Effector memory CD4-positive, alpha-beta T cell (primary cell): ENCODE measurements at regions not wholly inside any gene's neighbourhood (a gene's known extent, or its start where the extent isn't known, plus 50 kb on each side); places are given as distances from the start of the nearest gene placed in this dataset.
"Not testable (repeated sequence)": the region's sequence is repeated elsewhere in the genome, so short reads cannot be mapped to it uniquely, and the experiment has no call there.

Experiments used
- DNase-seq, 3 donors: peaks; one replicate each; pipeline ENCODE4 v3.0.0-alpha.2; 2020
- H3K27ac ChIP-seq: 2 replicates; pipeline ENCODE4 v1.7.0; 2013; ENCODE audit warnings: mild to moderate bottlenecking, low read length, moderate library complexity; ENCODE audit not compliant: insufficient read depth, poor library complexity, severe bottlenecking
- H3K27me3 ChIP-seq: replicated peaks from 2 replicates; pipeline ENCODE4 v1.7.0; 2013; ENCODE audit warnings: mild to moderate bottlenecking, low read length; ENCODE audit not compliant: insufficient read depth, control insufficient read depth, poor library complexity, severe bottlenecking
- H3K36me3 ChIP-seq: 2 replicates; pipeline ENCODE4 v1.7.0; 2013; ENCODE audit warnings: mild to moderate bottlenecking, low read length, moderate library complexity; ENCODE audit not compliant: control insufficient read depth, insufficient read depth
- H3K4me1 ChIP-seq: 2 replicates; pipeline ENCODE4 v1.7.0; 2013; ENCODE audit warnings: low read length, mild to moderate bottlenecking; ENCODE audit not compliant: control insufficient read depth, insufficient read depth, poor library complexity, severe bottlenecking
- H3K4me3 ChIP-seq: 2 replicates; pipeline ENCODE4 v1.7.0; 2013; ENCODE audit warnings: low read length, low read depth, mild to moderate bottlenecking; ENCODE audit not compliant: insufficient read depth, poor library complexity, severe bottlenecking
- H3K9me3 ChIP-seq: 2 replicates; pipeline ENCODE4 v1.7.0; 2013; ENCODE audit warnings: mild to moderate bottlenecking, low read length, moderate library complexity; ENCODE audit not compliant: control insufficient read depth

DNA sequence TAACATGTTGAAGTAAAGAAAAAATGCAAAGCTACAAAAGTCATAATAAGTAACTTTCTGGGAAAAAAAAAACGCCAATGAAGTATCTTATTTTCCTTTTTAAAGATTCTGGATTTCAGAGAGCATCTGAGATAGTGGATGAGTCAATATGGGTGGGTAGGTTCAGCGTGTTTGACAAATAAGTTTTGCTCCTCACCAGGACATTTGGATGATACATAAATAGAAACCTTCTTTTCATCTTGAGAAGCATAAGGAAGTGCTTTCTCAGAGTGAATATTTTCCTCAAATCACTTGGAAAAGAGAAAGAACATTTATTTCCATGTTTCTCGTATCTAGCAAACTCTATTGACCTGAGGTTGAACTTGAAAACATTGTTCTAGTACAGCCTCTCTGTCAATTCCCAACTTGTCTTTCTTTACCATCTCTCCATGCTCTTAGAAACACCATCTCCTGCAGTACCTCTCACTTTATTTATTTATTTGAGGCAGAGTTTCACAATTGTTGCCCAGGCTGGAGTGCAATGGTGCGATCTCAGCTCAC, 463.2 kb downstream of the KLF5 start:
- DNase-seq: no peak
- Histone ChIP-seq H3K4me1 (no peaks in the 10 kb centered on the region), H3K9me3 (no peaks in the 10 kb centered on the region), H3K27me3 (no peaks in the 10 kb centered on the region), H3K27ac (no peak overlapping the region), H3K4me3 (no peak overlapping the region), H3K36me3 (no peaks in the 10 kb centered on the region)

DNA sequence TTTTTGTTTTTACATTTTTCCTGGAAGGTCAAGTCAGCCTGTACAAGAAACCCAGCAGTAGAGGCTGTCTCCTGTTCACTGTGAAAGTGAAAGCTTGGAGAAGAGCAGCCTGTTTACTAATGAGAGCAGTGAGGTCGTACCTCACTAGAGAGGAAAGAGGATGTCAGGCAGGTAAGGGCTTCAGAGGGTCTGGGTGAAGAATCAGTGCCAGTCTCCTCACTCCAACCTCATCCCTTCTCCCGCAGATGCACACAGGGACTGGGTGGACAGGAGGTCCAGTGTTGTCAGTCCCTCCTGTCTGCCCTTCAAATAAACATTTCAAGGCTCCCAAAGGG, 462.5 kb downstream of the KLF5 start:
- Histone ChIP-seq H3K27ac (no peak overlapping the region), H3K4me1 (no peaks in the 10 kb centered on the region), H3K9me3 (no peaks in the 10 kb centered on the region), H3K36me3 (no peaks in the 10 kb centered on the region), H3K27me3 (no peaks in the 10 kb centered on the region), H3K4me3 (peak overlapping the region; percentile 39)
- no peak for DNase-seq

DNA sequence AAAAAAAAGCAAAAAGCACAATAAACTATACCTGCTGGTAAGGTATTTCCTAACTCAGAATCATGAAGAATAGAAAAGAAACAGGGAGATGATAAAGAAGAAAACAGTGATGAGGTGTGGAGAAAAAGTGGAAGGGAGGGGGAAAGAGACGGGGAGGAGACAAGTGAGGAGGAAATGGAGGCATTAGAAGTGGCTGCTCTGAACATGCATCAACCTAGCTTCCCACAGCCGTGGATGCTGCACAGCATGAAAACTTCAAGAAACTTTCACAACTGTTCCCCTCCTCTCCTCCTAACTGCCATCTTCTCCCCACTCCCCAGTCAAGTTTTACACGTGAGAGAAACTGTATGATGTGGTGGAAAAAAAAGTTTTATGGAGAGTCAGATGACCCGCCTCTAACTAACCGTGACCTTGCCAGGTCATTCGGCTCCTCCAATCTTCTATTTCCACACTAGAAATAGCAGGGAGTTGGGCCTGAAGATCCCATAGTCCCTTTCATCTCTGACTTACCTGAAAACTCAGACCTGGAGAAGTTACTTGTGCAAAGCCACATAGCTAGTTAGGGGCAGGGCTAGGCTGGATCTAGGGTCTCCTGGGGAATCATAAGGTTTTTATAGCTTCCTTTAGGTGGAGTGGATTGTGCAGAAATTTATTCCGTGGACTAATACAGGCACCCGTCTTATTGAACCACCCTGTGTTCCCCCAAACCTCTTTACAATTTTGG, 461.9 kb downstream of the KLF5 start:
- DNase-seq: no peak
- no peak overlapping the region for H3K27ac ChIP-seq

DNA sequence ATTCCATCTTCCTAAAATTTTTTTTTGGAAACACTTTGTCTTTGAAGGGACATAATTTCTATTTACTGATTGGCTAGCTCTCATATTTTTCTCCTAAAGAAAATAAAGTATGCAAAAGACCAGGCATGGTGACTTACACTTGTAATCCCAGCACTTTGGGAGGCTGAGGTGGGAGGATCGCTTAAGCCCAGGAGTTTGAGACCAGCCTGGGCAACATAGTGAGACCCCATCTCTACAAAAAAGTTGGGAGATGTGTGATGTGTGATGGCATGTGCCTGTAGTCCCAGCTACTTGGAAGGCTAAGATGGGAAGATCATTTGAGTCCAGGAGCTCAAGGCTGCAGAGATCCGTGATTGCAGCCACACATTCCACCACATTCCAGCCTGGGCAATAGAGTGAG, 461.3 kb downstream of the KLF5 start:
- H3K36me3 ChIP-seq, H3K9me3 ChIP-seq, H3K4me1 ChIP-seq, DNase-seq, H3K27ac ChIP-seq, H3K27me3 ChIP-seq: not testable (repeated sequence)
- H3K4me3 ChIP-seq: peak overlapping the region; percentile 39

More for the DNA sequence above, 461.9 kb downstream of the KLF5 start:
- Histone ChIP-seq H3K4me3 (peak overlapping the region; percentile 39), H3K4me1 (no peaks in the 10 kb centered on the region), H3K9me3 (no peaks in the 10 kb centered on the region), H3K27me3 (no peaks in the 10 kb centered on the region), H3K36me3 (no peaks in the 10 kb centered on the region)

DNA sequence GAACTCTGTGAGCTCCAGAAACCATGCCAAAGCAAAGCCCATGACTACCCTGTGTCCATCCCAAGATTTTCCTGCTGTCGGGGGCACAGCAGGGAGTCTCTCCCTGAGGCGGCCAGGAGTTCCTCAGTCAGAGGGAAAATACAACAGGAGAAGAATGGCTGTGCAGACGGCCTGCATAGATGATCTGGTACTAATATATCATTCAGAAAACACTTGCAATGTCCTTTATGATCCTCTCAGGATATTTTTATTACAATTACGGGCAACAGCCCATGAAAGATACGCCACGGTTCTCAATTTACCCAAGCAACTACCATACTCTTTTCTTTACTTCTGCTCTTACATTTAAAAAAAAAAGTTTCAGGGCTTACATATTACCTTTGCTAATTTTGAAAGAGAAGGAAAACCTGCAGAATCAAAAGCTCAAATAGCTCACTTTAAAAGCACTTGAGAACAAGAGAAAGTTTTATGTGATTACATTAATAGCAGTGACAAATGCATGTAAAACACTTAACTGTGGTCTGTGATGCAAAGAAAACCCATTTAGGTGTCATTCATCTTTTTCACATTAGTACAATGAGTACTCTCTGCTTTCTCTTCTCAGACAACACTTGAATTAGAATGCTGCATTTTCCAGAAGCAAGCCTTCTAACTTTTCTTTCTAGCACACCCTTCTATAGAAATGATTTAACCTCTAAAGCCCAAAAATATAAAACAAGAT, 460.8 kb downstream of the KLF5 start:
- no peaks in the 10 kb centered on the region for H3K9me3 ChIP-seq
- no peaks in the 10 kb centered on the region for H3K36me3 ChIP-seq
- no peak overlapping the region for H3K4me3 ChIP-seq
- H3K4me1 ChIP-seq: no peaks in the 10 kb centered on the region
- no peak overlapping the region for H3K27ac ChIP-seq
- no peaks in the 10 kb centered on the region for H3K27me3 ChIP-seq
- DNase-seq: no peak

DNA sequence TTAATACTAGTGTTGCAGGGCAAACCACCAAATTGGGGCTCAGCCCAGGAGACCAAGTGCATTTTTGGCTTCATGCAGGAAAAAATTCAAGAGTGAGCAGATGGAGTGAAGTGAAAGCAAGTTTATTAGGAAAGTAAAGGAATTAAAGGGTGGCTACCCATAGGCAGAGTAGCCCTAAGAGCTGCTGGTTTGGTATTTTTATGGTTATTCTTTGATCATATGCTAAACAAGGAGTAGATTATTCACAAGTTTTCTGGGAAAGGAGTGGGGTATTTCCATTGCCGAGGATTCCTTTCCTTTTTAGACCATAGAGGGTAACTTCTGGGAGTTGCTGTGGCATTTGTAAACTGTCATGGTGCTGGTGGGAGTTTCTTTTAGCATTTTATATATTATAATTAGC, 459.0 kb downstream of the KLF5 start:
- H3K4me1 ChIP-seq: no peaks in the 10 kb centered on the region
- no peak overlapping the region for H3K4me3 ChIP-seq
- no peak overlapping the region for H3K27ac ChIP-seq
- DNase-seq: no peak
- no peaks in the 10 kb centered on the region for H3K9me3 ChIP-seq
- no peaks in the 10 kb centered on the region for H3K27me3 ChIP-seq
- H3K36me3 ChIP-seq: no peaks in the 10 kb centered on the region

DNA sequence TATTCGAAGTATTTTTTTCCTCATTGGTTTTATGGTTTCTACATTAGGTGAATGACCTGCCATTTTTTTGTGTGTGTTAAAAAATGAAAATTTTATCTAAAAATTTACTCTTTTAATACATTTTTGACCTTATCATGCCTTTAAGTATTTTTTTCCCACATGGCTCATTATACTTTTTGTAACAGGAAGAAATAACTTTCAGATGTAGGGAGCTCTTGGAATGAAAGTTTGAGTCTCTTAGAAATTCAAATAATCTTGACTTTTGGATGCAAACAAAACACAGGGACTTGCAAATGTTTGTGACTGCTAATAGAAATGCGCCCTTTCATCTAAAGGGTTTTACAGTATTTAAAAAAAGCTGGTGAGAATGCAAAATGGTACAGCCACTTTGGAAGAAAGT, 457.9 kb downstream of the KLF5 start:
- Histone ChIP-seq H3K4me1 (no peaks in the 10 kb centered on the region), H3K4me3 (no peak overlapping the region), H3K27ac (no peak overlapping the region), H3K9me3 (no peaks in the 10 kb centered on the region), H3K36me3 (no peaks in the 10 kb centered on the region), H3K27me3 (no peaks in the 10 kb centered on the region)
- no peak for DNase-seq

DNA sequence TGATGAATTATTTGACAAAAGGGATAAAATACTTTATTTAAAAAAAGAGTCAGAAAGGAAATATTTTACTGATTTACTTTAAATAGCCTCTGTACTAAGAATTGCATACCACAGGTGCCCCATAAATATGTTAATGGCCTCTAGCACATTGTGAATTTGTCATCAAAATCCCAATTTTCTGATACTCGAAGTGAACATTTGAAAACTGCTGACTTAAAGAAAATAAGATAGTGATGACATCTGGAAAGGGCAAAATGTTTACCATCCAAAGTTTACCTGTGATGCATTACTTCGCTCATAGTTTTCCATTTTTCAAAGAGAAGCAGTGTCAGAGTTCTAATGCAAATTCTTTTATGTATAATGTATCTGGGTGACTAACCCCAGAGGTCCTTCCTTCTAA, 455.4 kb downstream of the KLF5 start:
- Histone ChIP-seq H3K27ac (no peak overlapping the region), H3K4me1 (no peaks in the 10 kb centered on the region)
- DNase-seq: no peak

DNA sequence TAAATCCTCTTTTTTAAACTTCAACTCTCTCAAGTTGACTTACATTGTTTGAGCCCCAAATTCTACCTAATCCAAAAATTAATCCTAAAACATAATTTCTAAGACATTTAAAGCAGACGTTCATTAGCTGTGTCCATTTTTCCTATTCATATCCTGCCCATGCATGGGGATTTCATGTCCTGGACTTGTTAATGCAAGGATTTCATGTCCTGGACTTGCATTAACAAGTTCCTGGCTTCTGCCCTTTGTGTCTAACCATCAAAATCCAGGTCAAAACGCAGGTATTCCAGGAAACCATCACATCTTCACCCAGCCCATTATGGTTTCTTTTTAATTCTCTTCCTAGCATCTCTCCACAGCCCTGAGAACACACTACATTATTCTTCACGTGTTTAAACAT, 454.9 kb downstream of the KLF5 start:
- Histone ChIP-seq H3K27me3 (no peaks in the 10 kb centered on the region), H3K27ac (no peak overlapping the region), H3K4me1 (no peaks in the 10 kb centered on the region), H3K9me3 (no peaks in the 10 kb centered on the region), H3K36me3 (no peaks in the 10 kb centered on the region), H3K4me3 (no peak overlapping the region)
- DNase-seq: no peak

More for the DNA sequence above, 455.4 kb downstream of the KLF5 start:
- no peak overlapping the region for H3K4me3 ChIP-seq
- no peaks in the 10 kb centered on the region for H3K9me3 ChIP-seq
- H3K36me3 ChIP-seq: no peaks in the 10 kb centered on the region
- H3K27me3 ChIP-seq: no peaks in the 10 kb centered on the region

DNA sequence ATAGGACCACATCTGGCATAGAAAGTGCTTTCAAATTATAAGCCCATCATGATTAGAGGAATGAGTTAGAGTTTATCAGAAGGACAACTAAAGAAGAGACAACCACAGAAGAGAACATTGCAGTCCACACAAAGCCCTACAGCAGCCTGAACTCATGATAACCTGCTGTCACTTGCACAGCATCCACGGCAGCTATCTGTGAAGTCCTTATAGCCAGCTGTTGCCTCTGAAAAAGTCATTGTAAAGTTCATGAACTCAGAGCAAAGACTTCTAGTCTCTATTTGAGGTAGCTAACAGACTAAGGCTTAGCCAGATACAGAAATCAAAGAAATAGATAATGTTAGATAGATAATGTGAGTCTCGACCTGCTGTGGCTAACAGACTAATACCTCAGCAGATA, 450.0 kb downstream of the KLF5 start:
- H3K27me3 ChIP-seq: no peaks in the 10 kb centered on the region
- no peaks in the 10 kb centered on the region for H3K9me3 ChIP-seq
- H3K27ac ChIP-seq: no peak overlapping the region
- no peak for DNase-seq
- H3K4me3 ChIP-seq: no peak overlapping the region
- H3K4me1 ChIP-seq: no peaks in the 10 kb centered on the region
- no peaks in the 10 kb centered on the region for H3K36me3 ChIP-seq
